C4-2B (cell line): ENCODE measurements at regions not wholly inside any gene's neighbourhood (a gene's known extent, or its start where the extent isn't known, plus 50 kb on each side); places are given as distances from the start of the nearest gene placed in this dataset.

Experiments
- CTCF ChIP-seq: fragments of 450-650 bp; conservative IDR thresholded peaks from 2 replicates; pipeline ENCODE4 v1.5.1; 2017; ENCODE audit warnings: mild to moderate bottlenecking
- ZFX ChIP-seq: fragments of 450-650 bp; IDR thresholded peaks from 2 replicates; pipeline ENCODE4 v1.6.1; 2017

GRCh38 chr16:86991679-86992078, 325.5 kb downstream of the C16orf95 start:
- TF ChIP-seq CTCF (no peak), ZFX (no peak)
